ENCODE measurements at regions not wholly inside any gene's neighbourhood (a gene's known extent, or its start where the extent isn't known, plus 50 kb on each side); places are given as distances from the start of the nearest gene placed in this dataset.

- Histone ChIP-seq H3K36me3 (no peaks in the 10 kb centered on the region), H3K4me1 (peaks cover 0 to 70% (median 31%) of the 10 kb centered on the region in 4 donors), H3K27ac (peak overlapping the region; percentile 71 to 79), H3K27me3 (no peaks in the 10 kb centered on the region), H3K9me3 (no peaks in the 10 kb centered on the region), H3K4me3 (no peak overlapping the region)
- no peak for TF ChIP-seq CTCF (IDR thresholded peaks at IDR 0.05)
- DNase-seq, result no peak
- intact Hi-C loops (cut with DNase I; ENCODE audit: low total_unique reads), result loop anchor here (10.0 kb wide), 3 partner anchors 143 to 817 kb away; partner anchors contain the start of gene TCF7L2
Measured at GRCh38 chr10:113381416-113381815, 171.4 kb upstream of the HABP2 start.

DNA sequence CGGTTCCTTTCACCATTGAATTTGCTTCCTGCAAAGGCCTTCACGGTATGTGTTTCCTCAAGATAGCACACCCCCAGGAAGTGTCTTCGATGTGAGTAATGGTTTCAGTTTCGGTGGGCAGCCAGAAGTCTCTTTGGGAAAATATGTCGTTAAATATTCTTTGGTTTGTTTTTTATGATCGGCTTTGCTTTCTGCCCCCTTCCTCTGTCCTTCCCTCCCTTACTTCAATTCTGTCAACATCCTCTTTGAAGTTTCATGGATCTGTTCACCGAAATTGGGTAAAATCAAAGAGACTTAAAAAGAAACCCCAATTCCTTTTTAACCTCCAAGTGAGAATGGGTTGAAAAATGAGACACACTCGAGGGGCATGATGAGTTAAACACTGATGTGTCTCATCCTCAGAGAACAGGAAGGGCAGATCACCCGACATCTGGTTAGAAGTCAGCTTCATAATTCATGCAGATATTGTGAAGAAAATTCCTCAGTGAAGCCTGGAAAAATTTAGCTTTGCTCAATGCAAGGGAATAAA, 170.8 kb upstream of the HABP2 start:
- Histone ChIP-seq H3K4me1 (peaks cover 0 to 77% (median 37%) of the 10 kb centered on the region in 4 donors), H3K4me3 (peak overlapping the region; percentile 24 to 34), H3K36me3 (no peaks in the 10 kb centered on the region), H3K27ac (peak overlapping the region; percentile 71 to 79), H3K27me3 (no peaks in the 10 kb centered on the region), H3K9me3 (no peaks in the 10 kb centered on the region)
- intact Hi-C loops (cut with DNase I; ENCODE audit: low total_unique reads), result loop anchor here (10.0 kb wide), 3 partner anchors 143 to 817 kb away; partner anchors contain the start of gene TCF7L2
- no peak for TF ChIP-seq CTCF (IDR thresholded peaks at IDR 0.05)
- no peak for DNase-seq

GRCh38 chr10:113382691-113383090, 170.2 kb upstream of the HABP2 start:
- DNase-seq, result no peak
- peaks cover 0 to 76% (median 36%) of the 10 kb centered on the region in 4 donors for H3K4me1 ChIP-seq
- intact Hi-C loops (cut with DNase I; ENCODE audit: low total_unique reads), result loop anchor here (10.0 kb wide), 3 partner anchors 142 to 818 kb away; partner anchors contain the start of gene TCF7L2
- no peak for TF ChIP-seq CTCF (IDR thresholded peaks at IDR 0.05)
- H3K36me3 ChIP-seq, result no peaks in the 10 kb centered on the region
- no peak overlapping the region for H3K4me3 ChIP-seq
- peak overlapping the region; percentile 71 to 79 for H3K27ac ChIP-seq
- H3K9me3 ChIP-seq, result no peaks in the 10 kb centered on the region
- no peaks in the 10 kb centered on the region for H3K27me3 ChIP-seq

GRCh38 chr10:113384181-113384580, 168.7 kb upstream of the HABP2 start:
- Histone ChIP-seq H3K27ac (peak overlapping the region; percentile 71 to 79), H3K4me3 (no peak overlapping the region)
- intact Hi-C loops (cut with DNase I; ENCODE audit: low total_unique reads), result loop anchor here (10.0 kb wide), 3 partner anchors 141 to 819 kb away; partner anchors contain the start of gene TCF7L2

More at GRCh38 chr10:113384181-113384580, 168.7 kb upstream of the HABP2 start:
- no peak for TF ChIP-seq CTCF (IDR thresholded peaks at IDR 0.05)
- Histone ChIP-seq H3K36me3 (no peaks in the 10 kb centered on the region), H3K27me3 (no peaks in the 10 kb centered on the region), H3K9me3 (no peaks in the 10 kb centered on the region), H3K4me1 (peaks cover 0 to 66% (median 33%) of the 10 kb centered on the region in 4 donors)
- no peak for DNase-seq

Data from tibial artery (tissue), 4 donors.